ENCODE measurements at regions not wholly inside any gene's neighbourhood (a gene's known extent, or its start where the extent isn't known, plus 50 kb on each side); places are given as distances from the start of the nearest gene placed in this dataset.
"Not testable (repeated sequence)": the region's sequence is repeated elsewhere in the genome, so short reads cannot be mapped to it uniquely, and the experiment has no call there.

DNA sequence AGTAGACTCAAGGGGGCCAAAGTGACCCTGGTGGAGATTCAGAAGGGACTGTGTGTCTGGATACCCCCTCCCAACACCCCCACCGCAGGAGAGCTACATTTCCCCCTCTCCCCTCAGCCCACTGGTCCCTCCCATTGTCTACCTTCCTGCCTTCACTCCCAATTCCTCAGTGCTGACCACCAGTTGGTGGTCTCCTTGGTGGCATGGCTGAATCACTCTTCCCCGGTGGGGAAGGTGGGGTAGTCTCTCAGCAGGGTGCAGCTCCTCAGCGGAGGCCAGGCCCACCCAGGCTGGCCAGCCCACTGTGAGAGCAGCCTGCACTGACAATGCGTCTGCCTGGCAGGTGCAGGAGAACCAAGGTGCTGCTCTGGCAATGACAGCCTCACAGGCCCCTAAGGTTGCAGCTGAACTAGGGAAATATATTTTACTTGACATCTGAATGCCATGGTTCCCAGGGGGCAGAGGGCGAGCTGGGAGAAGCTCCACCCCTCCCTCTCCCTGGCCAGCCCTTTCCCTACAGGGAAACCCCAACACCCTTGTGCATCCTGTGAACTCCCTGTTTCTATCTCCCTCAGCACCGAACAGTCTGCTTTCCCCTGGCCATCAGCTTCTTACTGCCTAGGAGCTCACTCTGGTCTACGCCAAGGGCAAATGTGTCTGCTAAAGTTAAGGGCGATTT is 62.6 kb upstream of the PAX8 start:
- DNase-seq (ENCODE audit: low read depth) = no peak

DNA sequence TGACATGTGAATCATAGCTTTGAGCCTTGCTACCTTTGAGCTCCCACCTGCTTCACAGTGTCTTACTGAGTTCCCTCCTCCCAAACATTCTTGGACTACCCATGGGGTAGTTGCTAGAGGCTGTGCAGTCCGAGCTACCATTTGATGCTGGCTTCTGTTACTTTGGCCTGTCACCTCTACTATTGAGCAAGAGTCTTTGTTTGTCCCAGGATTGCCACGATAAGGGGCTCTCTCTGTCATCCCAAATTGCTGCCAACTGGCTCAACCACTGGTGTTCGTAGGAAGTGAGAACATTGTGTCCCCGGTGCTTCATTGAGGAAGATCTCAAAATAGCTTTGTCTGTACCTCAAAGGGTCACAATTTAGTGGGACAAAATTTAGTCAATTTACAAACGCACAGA is 59.1 kb upstream of the PAX8 start:
- no peak for DNase-seq (ENCODE audit: low read depth)

DNA sequence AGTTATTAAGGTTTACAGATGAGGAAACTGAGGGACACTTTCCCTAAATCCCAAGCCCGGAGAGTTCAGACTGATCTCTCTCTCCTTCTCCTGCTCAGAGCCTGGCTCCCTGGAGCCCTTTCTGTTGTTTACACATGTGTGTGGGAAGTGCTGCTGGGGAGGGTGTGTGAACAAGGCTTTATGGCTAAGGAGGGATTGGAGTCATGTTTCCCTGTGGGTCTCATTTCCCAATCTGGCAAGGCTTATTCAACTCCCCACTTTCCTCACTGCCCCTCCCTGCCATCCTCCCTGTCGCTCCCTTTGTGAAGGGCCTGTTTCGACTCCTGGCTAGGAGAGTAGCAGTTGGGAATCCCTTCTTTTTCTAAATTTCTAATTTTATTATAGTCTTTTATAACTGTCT is 57.3 kb upstream of the PAX8 start:
- DNase-seq (ENCODE audit: low read depth) = not testable (repeated sequence)

GRCh38 chr2:113334147-113334546 is 55.4 kb upstream of the PAX8 start:
- DNase-seq (ENCODE audit: low read depth) = no peak

- not testable (repeated sequence) for DNase-seq (ENCODE audit: low read depth)
These were observed 55.0 kb upstream of the PAX8 start for GRCh38 chr2:113333735-113334134.

DNA sequence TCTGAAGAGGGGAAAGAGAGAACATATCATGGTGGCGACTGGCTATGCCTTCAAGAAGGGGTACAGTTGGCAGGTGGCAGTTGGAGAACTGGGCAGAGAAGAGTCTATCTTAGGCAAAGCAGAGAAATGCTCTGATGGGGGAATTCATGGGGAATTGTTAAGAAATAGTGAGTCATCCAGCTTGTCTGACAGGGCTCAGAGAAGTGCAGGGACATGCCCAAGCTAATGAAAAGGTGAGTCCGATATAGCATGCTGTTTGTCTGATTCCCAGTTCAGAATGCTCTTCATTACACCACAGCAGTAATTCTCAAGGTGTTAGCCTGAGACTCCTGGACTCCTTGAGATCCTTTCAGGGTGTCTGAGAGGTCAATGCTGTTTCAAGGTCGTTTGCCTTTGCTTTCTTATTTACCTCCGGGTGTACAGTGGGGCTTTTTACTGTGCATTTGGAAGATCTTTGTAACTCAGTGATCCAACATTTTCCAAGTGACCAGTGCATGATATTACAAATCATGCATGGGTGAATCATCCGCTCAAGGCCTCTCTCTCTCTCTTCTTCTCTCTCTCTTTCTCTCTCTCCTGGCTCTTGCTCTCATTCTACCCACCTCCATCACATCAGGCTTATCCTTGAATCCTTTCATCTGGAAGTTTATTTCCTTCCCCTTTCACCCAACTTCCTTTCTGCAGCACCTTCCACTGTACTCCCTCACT is 51.5 kb upstream of the PAX8 start:
- DNase-seq (ENCODE audit: low read depth) = not testable (repeated sequence)

DNA sequence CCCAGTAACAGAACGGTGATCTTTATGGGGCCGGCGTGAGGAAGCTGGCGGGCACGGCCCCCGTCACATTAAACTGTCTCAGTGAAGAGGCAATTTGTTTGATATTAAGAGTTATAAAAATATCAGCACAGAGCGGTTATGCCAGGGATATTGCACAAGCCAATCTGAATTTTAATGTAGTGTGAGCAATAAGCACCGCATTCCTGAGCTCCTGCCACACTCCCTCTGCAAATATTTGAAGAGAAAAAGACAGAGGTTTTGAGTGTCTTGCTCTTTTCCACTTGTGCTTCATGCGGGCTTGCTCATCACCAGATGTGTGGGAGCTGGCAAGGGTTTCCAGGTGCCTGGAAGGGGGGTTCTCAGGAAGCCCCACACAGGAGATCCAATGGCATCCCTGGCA is 50.3 kb upstream of the PAX8 start:
- not testable (repeated sequence) for DNase-seq (ENCODE audit: low read depth)

- DNase-seq (ENCODE audit: low read depth) = not testable (repeated sequence)
These were observed 49.9 kb upstream of the PAX8 start for GRCh38 chr2:113328572-113328971.
